Neuronal stem cell (in vitro differentiated cells): ENCODE measurements at regions not wholly inside any gene's neighbourhood (a gene's known extent, or its start where the extent isn't known, plus 50 kb on each side); places are given as distances from the start of the nearest gene placed in this dataset.
A peak's percentile ranks its signal among the peaks of the same experiment; 100 is the strongest.

Source experiments
- DNase-seq: peaks from one replicate; pipeline ENCODE4 v3.0.0-alpha.2; 2013; ENCODE audit warnings: low spot score
- H2AFZ ChIP-seq: one replicate; pipeline ENCODE4 v1.6.1; 2013; ENCODE audit warnings: mild to moderate bottlenecking, low read length, inconsistent platforms
- H2AK5ac ChIP-seq: 2 replicates; pipeline ENCODE4 v1.6.1; 2013; ENCODE audit warnings: low read depth, mild to moderate bottlenecking, inconsistent platforms, low read length, moderate library complexity, mixed read lengths
- H2BK120ac ChIP-seq: 2 replicates; pipeline ENCODE4 v1.6.1; 2013; ENCODE audit warnings: low read depth, mild to moderate bottlenecking, inconsistent platforms, low read length, moderate library complexity, mixed read lengths
- H2BK12ac ChIP-seq: one replicate; pipeline ENCODE4 v1.6.1; 2013; ENCODE audit warnings: low read length, inconsistent platforms
- H2BK15ac ChIP-seq: 2 replicates; pipeline ENCODE4 v1.6.1; 2013; ENCODE audit warnings: mild to moderate bottlenecking, low read length, inconsistent platforms, mixed read lengths
- H2BK5ac ChIP-seq: one replicate; pipeline ENCODE4 v1.6.1; 2013; ENCODE audit warnings: inconsistent platforms, mild to moderate bottlenecking, low read length, moderate library complexity
- H3K14ac ChIP-seq: one replicate; pipeline ENCODE4 v1.6.1; 2013; ENCODE audit warnings: low read length, inconsistent platforms
- H3K18ac ChIP-seq: 2 replicates; pipeline ENCODE4 v1.6.1; 2013; ENCODE audit warnings: low read length, inconsistent platforms
- H3K23ac ChIP-seq: 2 replicates; pipeline ENCODE4 v1.6.1; 2013; ENCODE audit warnings: low read depth, mild to moderate bottlenecking, mixed read lengths, low read length, inconsistent platforms; ENCODE audit not compliant: poor library complexity
- H3K27ac ChIP-seq: replicated peaks from 3 replicates; pipeline ENCODE4 v1.5.1; 2013; ENCODE audit warnings: low read length, inconsistent platforms
- H3K27me3 ChIP-seq, 3 experiments: 2 replicates each; pipeline ENCODE4 v1.6.1; 2013; ENCODE audit warnings: low read length in 3 of 3, mild to moderate bottlenecking in 2 of 3, inconsistent platforms in 1 of 3, low read depth in 1 of 3, mixed read lengths in 1 of 3, moderate library complexity in 1 of 3; ENCODE audit not compliant: control insufficient read depth in 3 of 3, insufficient read depth in 3 of 3
- H3K36me3 ChIP-seq, 2 donors: replicated peaks in 1 of 2; 2 replicates each; pipeline ENCODE4 v1.6.1; 2013; ENCODE audit warnings: low read length in 2 of 2; ENCODE audit not compliant: control insufficient read depth in 2 of 2, insufficient read depth in 2 of 2
- H3K4ac ChIP-seq: 2 replicates; pipeline ENCODE4 v1.6.1; 2013; ENCODE audit warnings: inconsistent platforms, mild to moderate bottlenecking, low read length, moderate library complexity
- H3K4me1 ChIP-seq, 2 donors: 1 replicate in 1 of 2; 2 replicates in 1 of 2; pipeline ENCODE4 v1.6.1; 2013; ENCODE audit warnings: low read length in 2 of 2, low read depth in 1 of 2; ENCODE audit not compliant: control insufficient read depth in 2 of 2, insufficient read depth in 1 of 2
- H3K4me2 ChIP-seq: one replicate; pipeline ENCODE4 v1.6.1; 2013; ENCODE audit warnings: mild to moderate bottlenecking, low read length, inconsistent platforms; ENCODE audit not compliant: insufficient read depth, poor library complexity, severe bottlenecking
- H3K4me3 ChIP-seq, 2 donors: 2 replicates each; pipeline ENCODE4 v1.5.1; 2013; ENCODE audit warnings: low read length in 2 of 2, mild to moderate bottlenecking in 2 of 2, inconsistent platforms in 1 of 2, moderate library complexity in 1 of 2
- H3K79me1 ChIP-seq: one replicate; pipeline ENCODE4 v1.6.1; 2013; ENCODE audit warnings: low read depth, mild to moderate bottlenecking, inconsistent platforms, low read length, moderate library complexity
- H3K9ac ChIP-seq: one replicate; pipeline ENCODE4 v1.6.1; 2013; ENCODE audit warnings: mild to moderate bottlenecking, low read depth, low read length, inconsistent platforms; ENCODE audit not compliant: poor library complexity
- H3K9me3 ChIP-seq, 2 donors: replicated peaks in 1 of 2; 2 replicates each; pipeline versions ENCODE3 to v1.6.1; 2013; ENCODE audit warnings: low read length in 2 of 2, mild to moderate bottlenecking in 2 of 2, inconsistent platforms in 1 of 2, low read depth in 1 of 2, mixed read lengths in 1 of 2, moderate library complexity in 1 of 2; ENCODE audit not compliant: control insufficient read depth in 2 of 2, insufficient read depth in 1 of 2
- H4K8ac ChIP-seq: one replicate; pipeline ENCODE4 v1.6.1; 2013; ENCODE audit warnings: low read depth, mild to moderate bottlenecking, inconsistent platforms, low read length, moderate library complexity
- H4K91ac ChIP-seq: one replicate; pipeline ENCODE4 v1.6.1; 2013; ENCODE audit warnings: low read length, low read depth, mild to moderate bottlenecking, inconsistent platforms; ENCODE audit not compliant: poor library complexity
- WGBS, 2 donors: extraction: QIAGEN DNeasy Blood & Tissue Kit; methylation state at CpG; one replicate each; pipeline ENCODE4 v1.1.7; 2013; ENCODE audit warnings: missing lambda C conversion rate in 2 of 2, mixed read lengths in 1 of 2; ENCODE audit not compliant: insufficient read length in 2 of 2, insufficient replicate concordance in 1 of 2; ENCODE audit errors: extremely low coverage in 2 of 2; 5-methylcytosine and 5-hydroxymethylcytosine counted together

DNA sequence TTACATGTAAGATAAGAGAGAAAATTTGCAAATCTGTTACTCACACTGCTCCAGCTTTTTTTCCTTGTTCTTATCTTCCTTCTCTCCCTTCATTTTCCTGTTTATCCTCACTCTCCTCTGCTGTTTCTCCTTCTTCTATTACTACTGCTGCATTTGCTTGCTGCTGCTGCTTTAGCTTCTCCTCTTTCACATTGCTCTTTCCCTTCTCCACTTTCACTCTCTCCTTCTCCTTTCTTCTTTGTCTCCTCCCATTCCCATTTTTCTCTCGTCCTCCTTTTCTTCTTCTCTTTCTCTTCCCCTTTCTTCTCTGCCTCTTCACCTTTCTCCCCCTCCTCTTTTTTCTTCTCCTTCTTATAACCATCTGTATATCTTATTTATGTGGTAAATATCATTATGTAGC, 288.6 kb downstream of the CDH9 start:
- Histone ChIP-seq H3K27me3 (no peaks in the 10 kb centered on the region), H3K36me3 (no peaks in the 10 kb centered on the region), H3K4ac (no peak overlapping the region), H3K14ac (no peak overlapping the region), H3K4me2 (no peak overlapping the region), H2BK5ac (no peak overlapping the region), H2AK5ac (no peak overlapping the region), H3K79me1 (no peaks in the 10 kb centered on the region), H3K23ac (no peak overlapping the region), H4K8ac (no peak overlapping the region), H2BK15ac (no peak overlapping the region), H3K4me1 (no peaks in the 10 kb centered on the region), H3K9ac (no peak overlapping the region), H4K91ac (no peak overlapping the region), H3K18ac (no peak overlapping the region), H3K9me3 (no peaks in the 10 kb centered on the region), H2BK12ac (no peak overlapping the region), H3K27ac (no peak overlapping the region), H3K4me3 (no peak overlapping the region), H2BK120ac (no peak overlapping the region), H2AFZ (peak overlapping the region; percentile 34)
- no CpG with 5 or more reads among the region's 1 CpG for WGBS, 2 donors
- DNase-seq, result no peak

DNA sequence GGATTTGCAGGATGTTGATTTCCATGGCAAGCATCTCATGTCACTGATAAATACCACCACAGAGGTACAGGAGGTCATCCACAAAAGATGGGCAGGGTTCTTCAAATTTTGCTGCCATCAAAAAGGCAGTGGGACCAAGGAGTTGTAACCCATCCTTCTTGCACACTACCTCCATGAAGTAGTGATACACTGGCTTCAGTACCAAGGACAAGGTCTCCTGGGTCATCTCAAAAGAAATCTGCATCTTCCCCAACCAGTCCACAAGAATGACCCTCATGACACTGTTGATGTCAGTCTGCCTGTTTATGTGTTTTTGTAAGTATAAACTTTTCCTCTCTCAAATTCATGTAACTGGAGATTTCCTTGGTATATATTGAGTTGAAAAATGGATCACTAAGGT, 298.2 kb downstream of the CDH9 start:
- no peak overlapping the region for H2BK12ac ChIP-seq
- H2AFZ ChIP-seq, result no peak overlapping the region
- H3K4me2 ChIP-seq, result no peak overlapping the region
- no peaks in the 10 kb centered on the region for H3K27me3 ChIP-seq
- H3K18ac ChIP-seq, result no peak overlapping the region
- no peak overlapping the region for H3K4me3 ChIP-seq
- no peak for DNase-seq
- H4K8ac ChIP-seq, result no peak overlapping the region
- H2AK5ac ChIP-seq, result no peak overlapping the region
- H3K9ac ChIP-seq, result no peak overlapping the region
- no peak overlapping the region for H4K91ac ChIP-seq
- no peak overlapping the region for H3K14ac ChIP-seq
- no peak overlapping the region for H3K23ac ChIP-seq
- H3K4me1 ChIP-seq, result no peaks in the 10 kb centered on the region
- no peak overlapping the region for H2BK15ac ChIP-seq
- no peak overlapping the region for H2BK5ac ChIP-seq
- H2BK120ac ChIP-seq, result no peak overlapping the region
- H3K9me3 ChIP-seq, result no peaks in the 10 kb centered on the region
- no peaks in the 10 kb centered on the region for H3K79me1 ChIP-seq
- no peaks in the 10 kb centered on the region for H3K36me3 ChIP-seq
- H3K27ac ChIP-seq, result no peak overlapping the region
- H3K4ac ChIP-seq, result no peak overlapping the region

GRCh38 chr5:26737348-26738265, 300.8 kb downstream of the CDH9 start:
- Histone ChIP-seq H3K9ac (no peak overlapping the region), H4K91ac (no peak overlapping the region), H3K4me2 (no peak overlapping the region), H3K36me3 (no peaks in the 10 kb centered on the region), H3K79me1 (no peaks in the 10 kb centered on the region), H2BK15ac (no peak overlapping the region), H3K9me3 (no peaks in the 10 kb centered on the region), H2BK5ac (no peak overlapping the region), H3K18ac (no peak overlapping the region), H3K4ac (no peak overlapping the region), H2BK12ac (no peak overlapping the region), H2AK5ac (no peak overlapping the region), H2AFZ (peak overlapping the region; percentile 29), H3K14ac (no peak overlapping the region), H4K8ac (no peak overlapping the region), H3K4me3 (no peak overlapping the region), H3K23ac (no peak overlapping the region), H3K27me3 (no peaks in the 10 kb centered on the region), H3K27ac (no peak overlapping the region), H3K4me1 (no peaks in the 10 kb centered on the region), H2BK120ac (no peak overlapping the region)
- DNase-seq, result no peak
- no CpG with 5 or more reads among the region's 1 CpG for WGBS, 2 donors

DNA sequence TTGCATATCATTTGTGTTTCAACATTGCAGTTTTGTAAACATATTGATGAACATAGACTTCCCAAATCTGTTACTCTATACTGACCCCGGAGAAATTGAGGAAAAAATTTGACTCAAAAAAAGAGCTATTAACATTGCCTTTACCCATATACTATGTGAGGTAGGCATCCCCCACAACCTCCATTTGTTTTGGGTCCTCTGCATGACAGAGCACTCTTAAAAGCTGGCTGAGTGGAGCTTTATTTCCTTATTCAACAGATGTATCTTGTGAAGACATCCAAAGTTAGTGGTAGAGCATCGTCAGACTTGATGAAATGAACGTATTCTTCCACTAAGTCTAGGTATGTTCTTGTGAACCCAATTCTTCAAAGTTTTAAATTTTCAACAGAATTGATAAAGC, 310.5 kb downstream of the CDH9 start:
- H3K4ac ChIP-seq, result no peak overlapping the region
- H3K23ac ChIP-seq, result no peak overlapping the region
- no peak overlapping the region for H2AK5ac ChIP-seq
- H3K9me3 ChIP-seq, result no peaks in the 10 kb centered on the region
- H2BK12ac ChIP-seq, result no peak overlapping the region
- DNase-seq, result no peak
- H3K4me1 ChIP-seq, result no peaks in the 10 kb centered on the region
- no peak overlapping the region for H3K4me2 ChIP-seq
- no peak overlapping the region for H3K18ac ChIP-seq
- no peak overlapping the region for H3K9ac ChIP-seq
- H3K14ac ChIP-seq, result no peak overlapping the region
- no peaks in the 10 kb centered on the region for H3K27me3 ChIP-seq
- WGBS, 2 donors, result no CpG with 5 or more reads among the region's 3 CpGs
- no peak overlapping the region for H2BK120ac ChIP-seq
- no peak overlapping the region for H2BK5ac ChIP-seq
- H2BK15ac ChIP-seq, result no peak overlapping the region
- H4K8ac ChIP-seq, result no peak overlapping the region
- H3K36me3 ChIP-seq, result no peaks in the 10 kb centered on the region
- no peak overlapping the region for H3K4me3 ChIP-seq
- no peak overlapping the region for H3K27ac ChIP-seq
- no peak overlapping the region for H4K91ac ChIP-seq
- H2AFZ ChIP-seq, result no peak overlapping the region
- H3K79me1 ChIP-seq, result no peaks in the 10 kb centered on the region
